ENCODE measurements at regions not wholly inside any gene's neighbourhood (a gene's known extent, or its start where the extent isn't known, plus 50 kb on each side); places are given as distances from the start of the nearest gene placed in this dataset.

- WGBS (ENCODE audit: low lambda C conversion rate, missing lambda C conversion rate) = 76% methylated on average over 1 of the region's 1 CpG
- TF ChIP-seq EZH2 (IDR thresholded peaks at IDR 0.05; ENCODE audit: borderline replicate concordance) (no peak), EZH2phosphoT487 (IDR thresholded peaks at IDR 0.05; ENCODE audit: low read depth, severe bottlenecking, unreplicated experiment) (no peak), CTCF (IDR thresholded peaks at IDR 0.05; ENCODE audit: poor library complexity) (no peak)
- Histone ChIP-seq H3K27me3 (no peaks in the 10 kb centered on the region), H3K79me2 (no peaks in the 10 kb centered on the region), H3K4me1 (ENCODE audit: insufficient read depth) (no peaks in the 10 kb centered on the region), H3K9me2 (replicated peaks; ENCODE audit: insufficient read depth) (no peaks in the 10 kb centered on the region), H3K36me3 (replicated peaks; ENCODE audit: insufficient read depth, low read depth) (no peaks in the 10 kb centered on the region), H3K9me3 (ENCODE audit: low read depth) (no peaks in the 10 kb centered on the region), H3K4me2 (no peak overlapping the region), H3K27ac (no peak overlapping the region), H2AFZ (no peak overlapping the region), H3K4me3 (no peak overlapping the region), H4K20me1 (ENCODE audit: insufficient read depth, poor library complexity, severe bottlenecking) (no peaks in the 10 kb centered on the region)
- no peak for DNase-seq (ENCODE audit: low spot score)
These were observed 683.0 kb downstream of the NR2F2 start for GRCh38 chr15:97013491-97013890.

DNA sequence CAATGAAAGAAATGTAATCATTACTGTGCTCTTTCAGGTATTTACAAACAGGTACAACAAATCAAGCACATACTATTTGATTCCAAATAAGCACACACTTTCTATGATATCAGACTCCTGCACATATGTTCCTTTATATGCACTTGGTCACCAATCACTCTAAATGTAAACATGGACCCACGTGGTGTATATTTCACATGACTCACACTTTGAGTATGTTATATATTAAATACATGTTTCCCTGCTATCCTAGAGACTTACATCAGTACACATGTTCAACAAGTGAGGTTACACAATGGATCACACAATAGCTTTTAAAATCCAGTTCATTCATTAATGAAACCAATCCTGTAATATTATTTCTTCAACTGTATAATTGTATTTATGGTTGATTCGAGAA lies 683.5 kb downstream of the NR2F2 start:
- Histone ChIP-seq H3K4me2 (no peak overlapping the region), H3K79me2 (no peaks in the 10 kb centered on the region), H3K27me3 (no peaks in the 10 kb centered on the region), H3K4me3 (no peak overlapping the region), H2AFZ (no peak overlapping the region), H3K9me3 (ENCODE audit: low read depth) (no peaks in the 10 kb centered on the region), H4K20me1 (ENCODE audit: insufficient read depth, poor library complexity, severe bottlenecking) (no peaks in the 10 kb centered on the region), H3K36me3 (replicated peaks; ENCODE audit: insufficient read depth, low read depth) (no peaks in the 10 kb centered on the region), H3K4me1 (ENCODE audit: insufficient read depth) (no peaks in the 10 kb centered on the region), H3K27ac (no peak overlapping the region), H3K9me2 (replicated peaks; ENCODE audit: insufficient read depth) (no peaks in the 10 kb centered on the region)
- no peak for DNase-seq (ENCODE audit: low spot score)
- no peak for TF ChIP-seq EZH2phosphoT487 (IDR thresholded peaks at IDR 0.05; ENCODE audit: low read depth, severe bottlenecking, unreplicated experiment)
- no peak for TF ChIP-seq CTCF (IDR thresholded peaks at IDR 0.05; ENCODE audit: poor library complexity)
- TF ChIP-seq EZH2 (IDR thresholded peaks at IDR 0.05; ENCODE audit: borderline replicate concordance) = no peak
- WGBS (ENCODE audit: low lambda C conversion rate, missing lambda C conversion rate) = 57% methylated on average over 2 of the region's 2 CpGs

- WGBS (ENCODE audit: low lambda C conversion rate, missing lambda C conversion rate) = 16% methylated on average over 1 of the region's 1 CpG
These were observed 693.0 kb downstream of the NR2F2 start for GRCh38 chr15:97023488-97023844.

More at GRCh38 chr15:97023488-97023844, 693.0 kb downstream of the NR2F2 start:
- H3K9me2 ChIP-seq (replicated peaks; ENCODE audit: insufficient read depth) = no peaks in the 10 kb centered on the region
- H2AFZ ChIP-seq = no peak overlapping the region
- TF ChIP-seq CTCF (IDR thresholded peaks at IDR 0.05; ENCODE audit: poor library complexity) (no peak), EZH2 (IDR thresholded peaks at IDR 0.05; ENCODE audit: borderline replicate concordance) (no peak), EZH2phosphoT487 (IDR thresholded peaks at IDR 0.05; ENCODE audit: low read depth, severe bottlenecking, unreplicated experiment) (no peak)
- no peaks in the 10 kb centered on the region for H3K27me3 ChIP-seq
- H4K20me1 ChIP-seq (ENCODE audit: insufficient read depth, poor library complexity, severe bottlenecking) = no peaks in the 10 kb centered on the region
- H3K4me2 ChIP-seq = no peak overlapping the region
- no peak overlapping the region for H3K27ac ChIP-seq
- H3K79me2 ChIP-seq = no peaks in the 10 kb centered on the region
- H3K9me3 ChIP-seq (ENCODE audit: low read depth) = no peaks in the 10 kb centered on the region
- no peaks in the 10 kb centered on the region for H3K36me3 ChIP-seq (replicated peaks; ENCODE audit: insufficient read depth, low read depth)
- no peaks in the 10 kb centered on the region for H3K4me1 ChIP-seq (ENCODE audit: insufficient read depth)
- DNase-seq (ENCODE audit: low spot score) = no peak
- no peak overlapping the region for H3K4me3 ChIP-seq
